Right atrium auricular region (tissue), 2 donors: ENCODE measurements at regions not wholly inside any gene's neighbourhood (a gene's known extent, or its start where the extent isn't known, plus 50 kb on each side); places are given as distances from the start of the nearest gene placed in this dataset.

Experiments
- DNase-seq: peaks from one replicate; pipeline ENCODE4 v3.0.0-alpha.2; 2019; ENCODE audit warnings: low spot score
- H3K27ac ChIP-seq, 2 donors: fragments of 200-600 bp; sonication (generic); 1 replicate in 1 of 2; 2 replicates in 1 of 2; pipeline ENCODE4 v1.5.1; 2016 to 2019
- H3K27me3 ChIP-seq, 2 donors: fragments of 200-600 bp; sonication (generic); one replicate each; pipeline versions ENCODE4 v1.5.1 to v1.6.0; 2017 to 2019
- H3K36me3 ChIP-seq: fragments of 200-600 bp; sonication (generic); one replicate; pipeline ENCODE4 v1.5.1; 2016
- H3K4me1 ChIP-seq, 2 donors: fragments of 200-600 bp; sonication (generic); one replicate each; pipeline versions ENCODE4 v1.5.1 to v1.6.0; 2017 to 2019
- H3K4me3 ChIP-seq, 2 donors: fragments of 200-600 bp; sonication (generic); 1 replicate in 1 of 2; 2 replicates in 1 of 2; pipeline ENCODE4 v1.5.1; 2017 to 2019; ENCODE audit warnings: mild to moderate bottlenecking in 1 of 2, moderate library complexity in 1 of 2
- H3K9me3 ChIP-seq, 2 donors: fragments of 200-600 bp; sonication (generic); one replicate each; pipeline ENCODE4 v1.5.1; 2019
- TF ChIP-seq, protein P1 (sequence below), 2 donors: fragments of 200-600 bp; sonication (generic); IDR thresholded peaks; one replicate each; pipeline ENCODE4 v1.5.1; 2019; ENCODE audit warnings: antibody characterized with exemption in 2 of 2

DNA sequence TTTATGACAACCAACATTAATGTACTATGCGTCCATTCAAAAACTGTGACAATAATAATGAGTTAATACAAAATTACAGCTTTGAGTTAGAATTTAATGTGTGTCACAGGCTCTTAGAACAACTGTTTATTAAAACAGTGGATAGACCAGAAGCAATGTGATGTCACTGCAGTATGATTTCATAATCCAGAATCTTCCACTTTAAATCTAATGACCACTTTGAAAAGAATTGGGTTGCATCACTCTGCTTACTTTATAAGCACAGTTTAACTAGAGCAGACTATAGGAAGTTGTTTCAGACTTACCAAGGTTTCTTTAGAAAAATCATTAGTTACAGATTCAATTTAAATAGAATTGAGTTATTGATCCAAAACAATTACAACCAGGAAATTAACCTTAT lies 758.5 kb downstream of the KCTD8 start:
- H3K9me3 ChIP-seq = no peaks in the 10 kb centered on the region
- H3K27me3 ChIP-seq = no peaks in the 10 kb centered on the region
- H3K4me1 ChIP-seq = no peaks in the 10 kb centered on the region
- no peak overlapping the region for H3K27ac ChIP-seq
- TF ChIP-seq, protein P1, sequence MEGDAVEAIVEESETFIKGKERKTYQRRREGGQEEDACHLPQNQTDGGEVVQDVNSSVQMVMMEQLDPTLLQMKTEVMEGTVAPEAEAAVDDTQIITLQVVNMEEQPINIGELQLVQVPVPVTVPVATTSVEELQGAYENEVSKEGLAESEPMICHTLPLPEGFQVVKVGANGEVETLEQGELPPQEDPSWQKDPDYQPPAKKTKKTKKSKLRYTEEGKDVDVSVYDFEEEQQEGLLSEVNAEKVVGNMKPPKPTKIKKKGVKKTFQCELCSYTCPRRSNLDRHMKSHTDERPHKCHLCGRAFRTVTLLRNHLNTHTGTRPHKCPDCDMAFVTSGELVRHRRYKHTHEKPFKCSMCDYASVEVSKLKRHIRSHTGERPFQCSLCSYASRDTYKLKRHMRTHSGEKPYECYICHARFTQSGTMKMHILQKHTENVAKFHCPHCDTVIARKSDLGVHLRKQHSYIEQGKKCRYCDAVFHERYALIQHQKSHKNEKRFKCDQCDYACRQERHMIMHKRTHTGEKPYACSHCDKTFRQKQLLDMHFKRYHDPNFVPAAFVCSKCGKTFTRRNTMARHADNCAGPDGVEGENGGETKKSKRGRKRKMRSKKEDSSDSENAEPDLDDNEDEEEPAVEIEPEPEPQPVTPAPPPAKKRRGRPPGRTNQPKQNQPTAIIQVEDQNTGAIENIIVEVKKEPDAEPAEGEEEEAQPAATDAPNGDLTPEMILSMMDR (IDR thresholded peaks at IDR 0.05) = no peak
- H3K36me3 ChIP-seq = no peaks in the 10 kb centered on the region
- H3K4me3 ChIP-seq = no peak overlapping the region
- no peak for DNase-seq

DNA sequence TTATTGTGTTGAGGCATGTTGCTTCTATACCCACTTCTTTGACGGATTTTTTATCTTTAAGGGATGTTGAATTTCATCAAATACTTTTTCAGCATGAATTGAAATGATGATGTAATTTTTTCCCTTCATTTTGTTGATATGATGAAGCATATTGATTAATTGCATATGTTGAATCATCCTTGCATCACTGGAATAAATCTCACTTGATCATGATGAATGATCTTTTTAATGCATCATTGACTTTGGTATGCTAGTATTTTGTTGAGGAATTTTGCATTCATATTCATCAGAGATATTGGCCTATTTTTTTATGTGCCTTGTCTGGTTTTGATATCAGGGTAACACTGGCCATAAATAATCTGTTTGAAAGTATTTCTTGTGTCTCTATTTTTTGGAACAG lies 754.7 kb downstream of the KCTD8 start:
- no peak overlapping the region for H3K4me3 ChIP-seq
- no peak overlapping the region for H3K27ac ChIP-seq
- no peak for DNase-seq
- H3K4me1 ChIP-seq = no peaks in the 10 kb centered on the region
- no peaks in the 10 kb centered on the region for H3K9me3 ChIP-seq
- TF ChIP-seq, protein P1 (IDR thresholded peaks at IDR 0.05) = no peak
- no peaks in the 10 kb centered on the region for H3K36me3 ChIP-seq
- H3K27me3 ChIP-seq = no peaks in the 10 kb centered on the region

- Histone ChIP-seq H3K27ac (no peak overlapping the region), H3K27me3 (no peaks in the 10 kb centered on the region), H3K4me1 (no peaks in the 10 kb centered on the region), H3K36me3 (no peaks in the 10 kb centered on the region), H3K4me3 (no peak overlapping the region), H3K9me3 (peaks cover 0 to 10% of the 10 kb centered on the region in 2 donors)
- DNase-seq = no peak
- TF ChIP-seq, protein P1 (IDR thresholded peaks at IDR 0.05) = no peak
These were observed 739.2 kb downstream of the KCTD8 start for GRCh38 chr4:43709443-43709842.

- H3K27ac ChIP-seq = no peak overlapping the region
- no peak for DNase-seq
- no peak overlapping the region for H3K4me3 ChIP-seq
- H3K27me3 ChIP-seq = no peaks in the 10 kb centered on the region
- no peaks in the 10 kb centered on the region for H3K4me1 ChIP-seq
- H3K9me3 ChIP-seq = no peaks in the 10 kb centered on the region
- H3K36me3 ChIP-seq = no peaks in the 10 kb centered on the region
- TF ChIP-seq, protein P1 (IDR thresholded peaks at IDR 0.05) = no peak
These were observed 731.8 kb downstream of the KCTD8 start for GRCh38 chr4:43716721-43717395.

DNA sequence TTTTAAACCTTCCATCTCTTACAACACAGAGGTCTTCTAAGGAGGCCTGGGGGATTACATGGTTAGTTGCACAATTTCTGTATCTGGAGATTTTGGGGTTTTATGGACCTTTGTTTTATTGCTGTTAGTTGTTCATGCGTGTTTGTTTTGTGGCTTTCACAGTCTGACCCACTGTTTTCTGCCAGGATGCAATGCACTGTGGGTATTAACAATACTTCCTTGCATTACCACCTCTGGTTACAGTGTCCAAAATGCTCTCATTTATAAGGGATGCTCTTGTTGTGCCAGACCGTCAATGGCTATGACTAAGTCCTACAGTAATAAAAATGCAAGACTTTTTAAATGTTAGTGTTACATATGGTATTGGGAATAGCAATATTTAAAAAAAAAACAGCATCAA lies 730.2 kb downstream of the KCTD8 start:
- Histone ChIP-seq H3K27me3 (no peaks in the 10 kb centered on the region), H3K4me1 (no peaks in the 10 kb centered on the region), H3K4me3 (no peak overlapping the region), H3K9me3 (no peaks in the 10 kb centered on the region), H3K27ac (no peak overlapping the region), H3K36me3 (no peaks in the 10 kb centered on the region)
- no peak for DNase-seq
- TF ChIP-seq, protein P1 (IDR thresholded peaks at IDR 0.05) = no peak

- H3K27me3 ChIP-seq = no peaks in the 10 kb centered on the region
- H3K4me3 ChIP-seq = no peak overlapping the region
- H3K9me3 ChIP-seq = peaks cover 0 to 4% of the 10 kb centered on the region in 2 donors
- no peaks in the 10 kb centered on the region for H3K36me3 ChIP-seq
- DNase-seq = no peak
- TF ChIP-seq, protein P1 (IDR thresholded peaks at IDR 0.05) = no peak
- no peaks in the 10 kb centered on the region for H3K4me1 ChIP-seq
- no peak overlapping the region for H3K27ac ChIP-seq
These were observed 715.7 kb downstream of the KCTD8 start for GRCh38 chr4:43732829-43733426.
